Heart left ventricle (tissue), 13 donors: ENCODE measurements at regions not wholly inside any gene's neighbourhood (a gene's known extent, or its start where the extent isn't known, plus 50 kb on each side); places are given as distances from the start of the nearest gene placed in this dataset.

Experiments
- POLR2A ChIP-seq, 2 donors: fragments of 450-650 bp; IDR thresholded peaks; one replicate each; pipeline ENCODE4 v1.6.1; 2017; ENCODE audit warnings: antibody characterized with exemption in 2 of 2, mild to moderate bottlenecking in 2 of 2, moderate library complexity in 2 of 2
- TF ChIP-seq, protein P1 (sequence below), 12 donors: fragments of 200-600 bp; sonication (generic) in 4 of 12; IDR thresholded peaks; one replicate each; pipeline versions ENCODE4 v1.5.0 to v1.8.0; 2018 to 2022; ENCODE audit warnings: antibody characterized with exemption in 12 of 12, mild to moderate bottlenecking in 5 of 12
- donor health status: ischemic (EF 13 %, LVEDD 7.1; RV severe dilation, severe dysfunction).
- donor health status: DM: no; HTN: yes; CAD: no.
- donor health status: DM: no; HTN: no; CAD: no.
- donor health status: ischemic (EF 25% LVEDD 6.9; RV normal size, moderate dysfunction).
- donor health status: ischemic (EF 25% LVEDD 5.7; RV mildly dilated, moderate dysfunction).
- donor health status: ischemic (EF 35%, LVEDD 5.7; RV mildly dilated, moderate dysfunction).
- donor health status: nonischemic (EF 11% LVEDD 7.7; RV severe dilation, severe dysfunction).
- donor health status: DM: yes; HTN: yes; CAD: no.
- donor health status: PGD.
- donor health status: ischemic (EF 29% LVEDD 5.4; RV normal size, mild dysfunction).
- donor health status: nonischemic (EF 23%, LVEDD 6.1; RV moderate dilation, normal function).

DNA sequence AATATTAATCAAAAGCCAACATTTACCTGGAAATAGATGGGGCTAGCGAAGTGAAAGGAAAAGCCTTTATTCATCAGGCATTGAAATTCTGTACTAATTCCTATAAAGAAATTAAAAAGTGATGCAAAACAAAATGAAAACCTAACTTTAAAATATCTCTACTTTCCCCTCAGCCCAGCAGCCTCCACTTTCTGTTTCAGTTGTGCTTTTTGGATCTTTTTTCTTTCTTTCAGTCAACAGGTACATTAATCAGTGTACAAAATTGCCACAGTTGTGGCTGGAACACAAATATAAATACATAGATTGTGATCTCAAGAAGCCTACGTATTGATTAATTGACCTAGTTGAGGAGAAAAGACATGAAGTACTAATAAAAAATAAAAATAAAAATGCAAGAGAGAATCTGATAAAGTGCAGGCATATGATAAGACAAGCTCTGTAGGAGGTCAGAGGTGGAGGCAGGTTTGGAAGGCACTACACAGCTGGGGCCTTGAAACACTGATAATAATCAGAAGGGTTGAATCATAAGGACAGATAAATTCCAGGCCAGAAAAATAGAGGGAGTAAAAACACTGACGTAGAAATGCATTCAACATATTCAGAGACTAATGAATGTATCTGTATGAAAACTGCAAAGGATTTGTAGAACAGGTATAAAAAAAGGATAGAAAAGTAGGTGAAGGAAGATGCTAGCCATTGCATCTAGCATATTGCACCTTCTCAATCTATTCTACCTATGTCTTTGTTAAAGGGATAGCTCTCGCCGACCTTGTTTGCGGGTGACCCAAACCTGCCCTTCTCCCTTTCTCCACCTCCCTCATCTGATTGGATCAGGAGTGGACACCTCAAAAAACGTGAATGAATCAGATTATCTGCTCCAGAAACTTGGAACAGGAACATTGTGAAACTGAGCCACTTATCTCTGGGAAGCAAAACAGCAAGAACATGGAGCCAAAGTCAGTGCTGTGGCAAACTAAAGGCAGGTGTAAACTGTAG is 607.8 kb upstream of the ADGRL2 start:
- TF ChIP-seq, protein P1, sequence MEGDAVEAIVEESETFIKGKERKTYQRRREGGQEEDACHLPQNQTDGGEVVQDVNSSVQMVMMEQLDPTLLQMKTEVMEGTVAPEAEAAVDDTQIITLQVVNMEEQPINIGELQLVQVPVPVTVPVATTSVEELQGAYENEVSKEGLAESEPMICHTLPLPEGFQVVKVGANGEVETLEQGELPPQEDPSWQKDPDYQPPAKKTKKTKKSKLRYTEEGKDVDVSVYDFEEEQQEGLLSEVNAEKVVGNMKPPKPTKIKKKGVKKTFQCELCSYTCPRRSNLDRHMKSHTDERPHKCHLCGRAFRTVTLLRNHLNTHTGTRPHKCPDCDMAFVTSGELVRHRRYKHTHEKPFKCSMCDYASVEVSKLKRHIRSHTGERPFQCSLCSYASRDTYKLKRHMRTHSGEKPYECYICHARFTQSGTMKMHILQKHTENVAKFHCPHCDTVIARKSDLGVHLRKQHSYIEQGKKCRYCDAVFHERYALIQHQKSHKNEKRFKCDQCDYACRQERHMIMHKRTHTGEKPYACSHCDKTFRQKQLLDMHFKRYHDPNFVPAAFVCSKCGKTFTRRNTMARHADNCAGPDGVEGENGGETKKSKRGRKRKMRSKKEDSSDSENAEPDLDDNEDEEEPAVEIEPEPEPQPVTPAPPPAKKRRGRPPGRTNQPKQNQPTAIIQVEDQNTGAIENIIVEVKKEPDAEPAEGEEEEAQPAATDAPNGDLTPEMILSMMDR (IDR thresholded peaks at IDR 0.05): no peak
- TF ChIP-seq POLR2A (IDR thresholded peaks at IDR 0.05): no peak
